ENCODE measurements at regions not wholly inside any gene's neighbourhood (a gene's known extent, or its start where the extent isn't known, plus 50 kb on each side); places are given as distances from the start of the nearest gene placed in this dataset.
"Not testable (repeated sequence)": the region's sequence is repeated elsewhere in the genome, so short reads cannot be mapped to it uniquely, and the experiment has no call there.

GRCh38 chr7:65620216-65620615 is 246.6 kb downstream of the ZNF92 start:
- not testable (repeated sequence) for DNase-seq (ENCODE audit: low spot score)

DNA sequence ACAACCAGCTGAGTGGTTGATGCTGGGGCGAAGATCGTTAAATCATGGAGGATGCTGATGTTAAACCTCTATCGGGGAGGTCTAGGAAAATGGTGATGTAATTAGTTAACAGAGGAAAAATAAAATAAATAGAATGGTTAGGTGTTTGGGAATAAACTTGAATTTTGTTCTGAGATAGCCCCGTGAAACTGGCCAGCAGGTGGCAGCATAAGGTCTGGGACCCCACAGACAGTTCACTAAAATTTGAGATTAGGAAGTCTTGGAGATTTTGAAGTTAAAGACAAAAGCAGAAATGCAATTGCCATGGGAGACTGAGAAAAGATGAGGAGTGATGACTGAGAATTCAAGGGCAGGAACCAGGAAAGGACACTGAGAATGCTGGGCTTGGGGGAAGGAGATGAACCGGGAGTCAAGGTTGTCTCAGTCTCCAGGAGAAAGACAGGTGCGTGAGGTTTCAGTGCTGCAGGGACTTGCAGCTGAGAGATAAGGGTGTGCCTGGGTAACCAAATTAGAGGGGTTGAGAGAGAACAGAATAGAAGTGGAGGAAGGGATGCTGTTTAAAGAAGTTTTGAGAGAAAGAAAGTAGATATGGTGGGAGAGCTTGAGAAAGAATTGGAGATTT is 248.0 kb downstream of the ZNF92 start:
- not testable (repeated sequence) for DNase-seq (ENCODE audit: low spot score)

GRCh38 chr7:65631236-65631635 is 241.6 kb upstream of the VKORC1L1 start:
- not testable (repeated sequence) for DNase-seq (ENCODE audit: low spot score)

GRCh38 chr7:65633587-65634404 is 239.1 kb upstream of the VKORC1L1 start:
- DNase-seq (ENCODE audit: low spot score), result not testable (repeated sequence)

- DNase-seq (ENCODE audit: low spot score), result not testable (repeated sequence)
Measured at GRCh38 chr7:65638918-65639317, 234.0 kb upstream of the VKORC1L1 start.

GRCh38 chr7:65639717-65640116 is 233.2 kb upstream of the VKORC1L1 start:
- not testable (repeated sequence) for DNase-seq (ENCODE audit: low spot score)

GRCh38 chr7:65643498-65643897 is 229.4 kb upstream of the VKORC1L1 start:
- DNase-seq (ENCODE audit: low spot score), result not testable (repeated sequence)

DNA sequence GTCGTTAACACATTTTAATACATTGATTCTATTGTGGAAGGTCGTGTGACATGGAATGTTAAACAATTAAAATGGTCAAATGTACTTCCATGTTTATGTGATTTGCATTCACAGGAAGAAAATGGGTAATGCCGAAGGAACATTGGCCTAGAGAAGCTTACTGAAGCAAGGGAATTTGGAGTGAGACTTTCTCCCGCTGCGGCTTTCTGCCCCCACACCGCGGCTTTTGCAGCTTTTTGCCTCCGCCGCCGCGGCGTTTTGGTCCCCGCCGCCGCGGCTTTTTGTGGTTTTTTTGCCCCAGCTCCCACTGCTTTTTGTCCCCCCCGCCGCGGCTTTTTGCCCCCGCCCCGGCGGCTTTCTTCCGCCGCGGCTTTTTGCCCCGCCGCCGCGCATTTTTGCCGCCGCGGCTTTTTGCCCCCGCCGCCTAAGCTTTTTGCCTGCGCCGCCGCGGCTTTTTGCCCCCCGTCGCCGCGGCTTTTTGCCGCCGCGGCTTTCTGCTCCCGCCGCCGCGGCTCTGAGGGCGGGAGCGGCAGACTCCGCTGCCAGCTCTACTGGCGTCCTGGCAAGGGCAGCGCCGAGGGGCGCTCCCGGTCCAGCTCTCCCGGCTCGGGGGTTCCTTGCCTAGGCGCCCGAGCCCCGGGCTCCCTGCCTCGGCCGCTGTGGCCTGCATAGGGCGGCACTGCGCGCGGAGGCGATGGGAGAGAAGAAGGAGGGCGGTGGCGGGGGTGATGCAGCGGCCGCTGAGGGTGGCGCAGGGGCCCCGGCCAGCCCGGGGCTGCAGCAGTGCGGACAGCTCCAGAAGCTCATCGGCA is 225.5 kb upstream of the VKORC1L1 start:
- not testable (repeated sequence) for DNase-seq (ENCODE audit: low spot score)

DNA sequence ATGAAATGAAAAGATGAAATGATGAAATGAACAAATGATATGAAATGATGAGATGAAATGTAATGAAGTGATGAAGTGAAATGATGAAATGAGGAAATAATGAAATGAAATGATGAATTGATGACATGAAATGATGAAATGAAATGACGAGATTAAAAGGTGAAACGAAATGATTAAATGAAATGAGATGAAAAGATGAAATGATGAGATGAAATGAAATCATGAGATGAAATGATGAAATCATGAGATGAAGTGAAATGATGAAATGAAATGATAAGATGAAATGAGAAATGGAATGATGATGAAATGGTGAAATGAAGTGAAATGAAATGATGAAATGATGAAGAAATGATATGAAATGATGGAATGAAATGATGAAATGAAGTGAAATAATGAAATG is 221.7 kb upstream of the VKORC1L1 start:
- not testable (repeated sequence) for DNase-seq (ENCODE audit: low spot score)

DNA sequence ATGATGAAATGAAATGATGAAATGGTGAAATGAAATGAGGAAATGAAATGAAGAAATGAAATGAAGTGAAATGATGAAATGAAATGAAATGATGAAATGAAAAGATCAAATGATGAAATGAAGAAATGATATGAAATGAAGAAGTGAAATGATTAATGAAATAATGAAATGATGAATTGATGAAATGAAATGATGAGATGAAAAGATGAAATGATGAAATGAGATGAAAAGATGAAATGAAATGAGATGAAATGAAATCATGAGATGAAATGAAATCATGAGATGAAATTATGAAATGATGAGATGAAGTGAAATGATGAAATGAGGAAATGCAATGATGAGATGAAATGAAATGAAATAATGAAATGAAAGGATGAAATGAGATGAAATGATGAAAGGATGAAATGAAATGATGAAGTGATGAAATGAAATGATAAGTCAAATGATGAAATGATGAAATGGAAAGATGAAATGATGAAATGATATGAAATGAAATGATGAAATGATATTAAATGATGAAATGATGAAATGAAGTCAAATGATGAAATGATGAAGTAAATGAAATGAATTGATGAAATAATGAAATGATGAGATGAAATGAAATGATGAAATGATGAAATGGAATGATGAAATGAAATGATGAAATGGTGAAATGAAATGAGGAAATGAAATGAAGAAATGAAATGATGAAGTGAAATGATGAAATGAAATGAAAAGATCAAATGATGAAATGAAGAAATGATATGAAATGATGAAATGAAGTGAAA is 220.9 kb upstream of the VKORC1L1 start:
- DNase-seq (ENCODE audit: low spot score), result not testable (repeated sequence)

DNA sequence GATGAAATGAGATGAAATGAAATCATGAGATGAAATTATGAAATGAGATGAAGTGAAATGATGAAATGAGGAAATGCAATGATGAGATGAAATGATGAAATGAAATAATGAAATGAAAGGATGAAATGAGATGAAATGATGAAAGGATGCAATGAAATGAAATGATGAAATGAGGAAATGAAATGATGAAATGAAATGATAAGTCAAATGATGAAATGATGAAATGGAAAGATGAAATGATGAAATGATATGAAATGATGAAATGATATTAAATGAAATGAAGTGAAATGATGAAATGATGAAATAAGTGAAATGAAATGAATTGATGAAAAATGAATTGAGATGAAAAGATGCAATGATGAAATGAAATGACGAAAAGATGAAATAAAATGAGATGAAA is 220.2 kb upstream of the VKORC1L1 start:
- not testable (repeated sequence) for DNase-seq (ENCODE audit: low spot score)

- not testable (repeated sequence) for DNase-seq (ENCODE audit: low spot score)
Measured at GRCh38 chr7:65656494-65657188, 216.2 kb upstream of the VKORC1L1 start.

DNA sequence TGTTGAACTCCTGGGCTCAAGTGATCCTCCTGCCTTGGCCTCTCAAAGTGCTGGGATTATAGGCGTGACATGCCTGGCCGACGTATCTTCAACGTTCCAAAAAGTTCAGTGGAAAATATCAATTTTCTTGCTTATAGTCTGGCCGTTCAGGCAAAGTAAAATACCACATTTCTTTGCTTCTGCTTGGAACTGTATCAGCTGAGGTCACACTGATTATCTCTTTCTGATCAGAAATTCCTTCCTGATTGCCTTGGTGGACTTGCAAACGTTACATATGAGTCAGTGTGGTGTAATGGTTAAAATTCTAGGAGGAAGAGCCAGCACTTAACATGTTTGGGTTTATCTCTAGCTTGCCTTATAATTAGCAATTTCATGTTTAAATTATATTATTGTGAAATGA is 189.5 kb upstream of the VKORC1L1 start:
- not testable (repeated sequence) for DNase-seq (ENCODE audit: low spot score)

DNA sequence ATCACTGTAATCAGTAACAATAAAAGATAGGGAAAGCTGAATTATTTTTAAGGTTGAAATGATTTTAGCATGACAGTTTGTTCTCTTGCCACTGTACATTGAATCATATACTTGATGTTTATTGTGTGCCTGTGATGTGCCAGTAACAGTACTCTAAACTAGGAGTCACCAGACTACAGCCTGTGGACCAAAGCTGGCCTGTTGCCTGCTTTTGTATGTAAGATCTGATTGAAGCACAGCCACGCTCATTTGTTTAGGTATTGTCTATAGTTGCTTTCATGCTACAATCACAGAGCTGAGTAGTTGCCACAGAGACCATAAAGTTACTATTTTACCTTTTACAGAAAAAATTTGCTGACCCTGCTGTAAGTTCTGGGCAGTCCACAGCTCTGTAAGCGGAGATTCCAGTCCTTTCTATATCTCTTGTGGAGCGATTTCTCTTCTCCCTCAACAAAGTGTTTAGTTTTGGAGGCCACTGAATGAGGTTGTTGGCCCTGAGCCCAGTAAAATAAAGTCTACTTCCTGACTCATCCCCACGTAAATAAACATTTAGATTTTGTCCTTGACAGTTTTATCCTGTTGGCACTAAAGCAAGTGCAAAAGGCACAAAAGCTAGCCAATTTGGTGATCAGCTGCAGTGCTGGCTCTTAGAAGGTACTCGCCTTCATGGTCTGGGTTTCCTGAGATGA is 173.7 kb upstream of the VKORC1L1 start:
- not testable (repeated sequence) for DNase-seq (ENCODE audit: low spot score)

GRCh38 chr7:65699715-65700356 is 173.0 kb upstream of the VKORC1L1 start:
- not testable (repeated sequence) for DNase-seq (ENCODE audit: low spot score)

- DNase-seq (ENCODE audit: low spot score), result not testable (repeated sequence)
Measured at GRCh38 chr7:65719123-65719798, 153.6 kb upstream of the VKORC1L1 start.

GRCh38 chr7:65722361-65722792 is 150.5 kb upstream of the VKORC1L1 start:
- DNase-seq (ENCODE audit: low spot score), result no peak

GRCh38 chr7:65727182-65727581 is 145.7 kb upstream of the VKORC1L1 start:
- DNase-seq (ENCODE audit: low spot score), result not testable (repeated sequence)

DNA sequence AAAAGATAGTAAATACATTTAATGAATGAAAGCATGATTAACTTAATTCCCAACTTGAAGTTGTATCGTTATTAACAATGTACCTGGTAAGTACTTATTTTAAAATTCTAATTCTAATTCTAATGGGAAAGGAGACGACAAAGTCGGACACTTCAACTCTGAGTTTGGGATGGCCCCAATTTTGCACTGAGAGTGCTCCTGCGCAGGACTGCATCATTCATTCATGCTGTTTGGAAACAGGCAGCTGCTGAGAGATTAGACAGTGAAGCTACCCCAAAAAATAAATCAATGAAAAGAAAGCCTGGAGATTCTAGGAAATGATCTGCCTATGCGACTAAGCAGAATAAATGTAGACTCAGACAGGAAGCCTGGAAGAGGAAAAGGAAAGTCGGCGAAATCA is 141.7 kb upstream of the VKORC1L1 start:
- DNase-seq (ENCODE audit: low spot score), result no peak
